B cell (primary cell): ENCODE measurements at regions not wholly inside any gene's neighbourhood (a gene's known extent, or its start where the extent isn't known, plus 50 kb on each side); places are given as distances from the start of the nearest gene placed in this dataset.
A peak's percentile ranks its signal among the peaks of the same experiment; 100 is the strongest.

Experiments used
- EZH2 ChIP-seq: IDR thresholded peaks from 2 replicates; pipeline ENCODE4 v1.6.1; 2012; ENCODE audit warnings: borderline replicate concordance, low read depth, mild to moderate bottlenecking, moderate library complexity, low read length; ENCODE audit not compliant: insufficient read depth, poor library complexity, severe bottlenecking
- TF ChIP-seq, protein P1 (sequence below): fragments of 200-600 bp; IDR thresholded peaks from one replicate; pipeline ENCODE4 v1.8.0; 2022; ENCODE audit warnings: antibody characterized with exemption, mild to moderate bottlenecking

DNA sequence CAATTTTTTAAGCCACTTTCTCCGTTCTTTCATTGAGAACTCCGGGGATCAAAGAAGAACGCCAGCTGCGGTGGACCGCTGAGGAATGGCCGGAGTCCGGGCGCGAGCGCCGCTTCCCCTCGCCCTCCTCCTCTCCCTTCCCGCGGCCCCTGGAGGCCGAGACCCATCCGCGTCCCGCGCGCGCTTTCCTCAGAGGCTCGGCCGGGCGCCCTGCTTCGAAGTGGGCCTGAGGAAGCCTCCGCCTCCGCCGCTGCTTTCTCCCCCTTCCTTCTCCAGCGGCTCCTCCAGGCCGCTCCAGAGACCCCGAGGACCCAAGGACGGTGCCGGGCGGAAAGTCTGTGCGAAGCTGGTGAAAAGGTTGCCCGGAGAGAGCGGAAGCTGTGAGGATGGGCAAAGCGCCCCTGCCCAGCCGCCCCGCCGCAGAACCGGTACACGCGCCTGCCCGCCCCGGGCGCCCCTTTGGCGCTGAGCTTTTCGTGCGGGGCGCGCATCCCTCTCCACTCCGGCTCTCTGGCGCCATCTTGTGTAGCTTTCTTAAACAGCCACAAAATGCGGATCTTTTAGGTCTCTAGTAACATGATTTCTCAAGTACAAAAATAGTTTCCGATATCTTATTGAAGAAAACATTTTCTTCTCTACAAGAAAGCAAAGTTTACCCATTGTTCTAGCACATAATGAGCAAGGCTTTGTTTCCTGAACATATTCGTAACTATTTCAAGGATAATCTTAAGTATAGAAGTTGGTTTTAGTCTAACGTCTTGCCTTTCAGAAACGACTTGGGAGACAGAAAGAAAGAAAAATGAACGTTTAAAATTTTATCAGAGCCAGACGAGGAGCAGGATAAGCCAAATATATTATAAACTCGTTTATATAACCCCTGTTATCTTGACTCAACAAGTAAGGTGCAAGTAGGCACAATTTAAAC lies 59.2 kb upstream of the FAM174B start:
- TF ChIP-seq, protein P1, sequence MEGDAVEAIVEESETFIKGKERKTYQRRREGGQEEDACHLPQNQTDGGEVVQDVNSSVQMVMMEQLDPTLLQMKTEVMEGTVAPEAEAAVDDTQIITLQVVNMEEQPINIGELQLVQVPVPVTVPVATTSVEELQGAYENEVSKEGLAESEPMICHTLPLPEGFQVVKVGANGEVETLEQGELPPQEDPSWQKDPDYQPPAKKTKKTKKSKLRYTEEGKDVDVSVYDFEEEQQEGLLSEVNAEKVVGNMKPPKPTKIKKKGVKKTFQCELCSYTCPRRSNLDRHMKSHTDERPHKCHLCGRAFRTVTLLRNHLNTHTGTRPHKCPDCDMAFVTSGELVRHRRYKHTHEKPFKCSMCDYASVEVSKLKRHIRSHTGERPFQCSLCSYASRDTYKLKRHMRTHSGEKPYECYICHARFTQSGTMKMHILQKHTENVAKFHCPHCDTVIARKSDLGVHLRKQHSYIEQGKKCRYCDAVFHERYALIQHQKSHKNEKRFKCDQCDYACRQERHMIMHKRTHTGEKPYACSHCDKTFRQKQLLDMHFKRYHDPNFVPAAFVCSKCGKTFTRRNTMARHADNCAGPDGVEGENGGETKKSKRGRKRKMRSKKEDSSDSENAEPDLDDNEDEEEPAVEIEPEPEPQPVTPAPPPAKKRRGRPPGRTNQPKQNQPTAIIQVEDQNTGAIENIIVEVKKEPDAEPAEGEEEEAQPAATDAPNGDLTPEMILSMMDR: peak; percentile 95
- no peak for TF ChIP-seq EZH2
